Right atrium auricular region (tissue), 2 donors: ENCODE measurements at regions not wholly inside any gene's neighbourhood (a gene's known extent, or its start where the extent isn't known, plus 50 kb on each side); places are given as distances from the start of the nearest gene placed in this dataset.

Experiments
- DNase-seq: peaks from one replicate; pipeline ENCODE4 v3.0.0-alpha.2; 2019; ENCODE audit warnings: low spot score
- H3K27ac ChIP-seq, 2 donors: fragments of 200-600 bp; sonication (generic); 1 replicate in 1 of 2; 2 replicates in 1 of 2; pipeline ENCODE4 v1.5.1; 2016 to 2019
- H3K27me3 ChIP-seq, 2 donors: fragments of 200-600 bp; sonication (generic); one replicate each; pipeline versions ENCODE4 v1.5.1 to v1.6.0; 2017 to 2019
- H3K36me3 ChIP-seq: fragments of 200-600 bp; sonication (generic); one replicate; pipeline ENCODE4 v1.5.1; 2016
- H3K4me1 ChIP-seq, 2 donors: fragments of 200-600 bp; sonication (generic); one replicate each; pipeline versions ENCODE4 v1.5.1 to v1.6.0; 2017 to 2019
- H3K4me3 ChIP-seq, 2 donors: fragments of 200-600 bp; sonication (generic); 1 replicate in 1 of 2; 2 replicates in 1 of 2; pipeline ENCODE4 v1.5.1; 2017 to 2019; ENCODE audit warnings: mild to moderate bottlenecking in 1 of 2, moderate library complexity in 1 of 2
- H3K9me3 ChIP-seq, 2 donors: fragments of 200-600 bp; sonication (generic); one replicate each; pipeline ENCODE4 v1.5.1; 2019
- CTCF ChIP-seq, 2 donors: fragments of 200-600 bp; sonication (generic); IDR thresholded peaks; one replicate each; pipeline ENCODE4 v1.5.1; 2019; ENCODE audit warnings: antibody characterized with exemption in 2 of 2

GRCh38 chr5:4540375-4541173, 599.6 kb upstream of the ADAMTS16 start:
- no peak for DNase-seq
- no peak overlapping the region for H3K27ac ChIP-seq
- no peaks in the 10 kb centered on the region for H3K4me1 ChIP-seq
- TF ChIP-seq CTCF (IDR thresholded peaks at IDR 0.05), result no peak
- no peak overlapping the region for H3K4me3 ChIP-seq
- H3K36me3 ChIP-seq, result no peaks in the 10 kb centered on the region
- H3K9me3 ChIP-seq, result no peaks in the 10 kb centered on the region
- H3K27me3 ChIP-seq, result no peaks in the 10 kb centered on the region

- Histone ChIP-seq H3K4me1 (no peaks in the 10 kb centered on the region), H3K27me3 (no peaks in the 10 kb centered on the region), H3K9me3 (no peaks in the 10 kb centered on the region), H3K27ac (no peak overlapping the region), H3K36me3 (no peaks in the 10 kb centered on the region), H3K4me3 (no peak overlapping the region)
- TF ChIP-seq CTCF (IDR thresholded peaks at IDR 0.05), result no peak
- DNase-seq, result no peak
These were observed 598.8 kb upstream of the ADAMTS16 start for GRCh38 chr5:4541334-4541733.

GRCh38 chr5:4542145-4542778, 597.9 kb upstream of the ADAMTS16 start:
- H3K4me1 ChIP-seq, result no peaks in the 10 kb centered on the region

GRCh38 chr5:4544049-4544670, 596.0 kb upstream of the ADAMTS16 start:
- H3K4me3 ChIP-seq, result no peak overlapping the region
- TF ChIP-seq CTCF (IDR thresholded peaks at IDR 0.05), result no peak
- no peak overlapping the region for H3K27ac ChIP-seq
- no peaks in the 10 kb centered on the region for H3K9me3 ChIP-seq
- no peaks in the 10 kb centered on the region for H3K27me3 ChIP-seq
- H3K36me3 ChIP-seq, result no peaks in the 10 kb centered on the region
- H3K4me1 ChIP-seq, result no peaks in the 10 kb centered on the region
- DNase-seq, result no peak

More at GRCh38 chr5:4542145-4542778, 597.9 kb upstream of the ADAMTS16 start:
- Histone ChIP-seq H3K36me3 (no peaks in the 10 kb centered on the region), H3K4me3 (no peak overlapping the region), H3K27me3 (no peaks in the 10 kb centered on the region), H3K9me3 (no peaks in the 10 kb centered on the region), H3K27ac (no peak overlapping the region)
- no peak for DNase-seq
- TF ChIP-seq CTCF (IDR thresholded peaks at IDR 0.05), result no peak

GRCh38 chr5:4547547-4547946, 592.6 kb upstream of the ADAMTS16 start:
- Histone ChIP-seq H3K4me3 (no peak overlapping the region), H3K9me3 (no peaks in the 10 kb centered on the region), H3K27me3 (no peaks in the 10 kb centered on the region), H3K27ac (no peak overlapping the region), H3K36me3 (no peaks in the 10 kb centered on the region), H3K4me1 (no peaks in the 10 kb centered on the region)
- DNase-seq, result no peak
- TF ChIP-seq CTCF (IDR thresholded peaks at IDR 0.05), result no peak
